ENCODE measurements at regions not wholly inside any gene's neighbourhood (a gene's known extent, or its start where the extent isn't known, plus 50 kb on each side); places are given as distances from the start of the nearest gene placed in this dataset.

DNA sequence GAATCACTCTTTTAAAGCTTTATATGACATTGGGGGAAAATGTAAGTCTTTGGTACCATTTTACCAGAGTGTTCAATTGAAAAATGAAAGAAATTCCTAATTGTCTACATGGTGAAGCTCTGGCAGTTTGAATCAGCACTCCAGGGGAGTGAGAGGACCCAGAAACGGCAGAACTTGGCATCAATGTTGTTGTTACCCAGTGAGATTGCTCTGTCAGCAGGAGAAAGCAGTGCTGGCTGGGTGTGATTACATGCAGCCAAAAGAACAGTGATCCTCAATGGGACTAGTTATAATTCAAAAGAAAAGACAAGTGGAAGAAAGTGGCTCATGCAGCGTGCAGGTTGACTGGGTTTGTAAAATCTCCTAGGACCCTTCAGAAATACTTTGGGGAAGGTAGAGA lies 206.4 kb downstream of the PTPRC start:
- CTCF ChIA-PET: no interaction called here

DNA sequence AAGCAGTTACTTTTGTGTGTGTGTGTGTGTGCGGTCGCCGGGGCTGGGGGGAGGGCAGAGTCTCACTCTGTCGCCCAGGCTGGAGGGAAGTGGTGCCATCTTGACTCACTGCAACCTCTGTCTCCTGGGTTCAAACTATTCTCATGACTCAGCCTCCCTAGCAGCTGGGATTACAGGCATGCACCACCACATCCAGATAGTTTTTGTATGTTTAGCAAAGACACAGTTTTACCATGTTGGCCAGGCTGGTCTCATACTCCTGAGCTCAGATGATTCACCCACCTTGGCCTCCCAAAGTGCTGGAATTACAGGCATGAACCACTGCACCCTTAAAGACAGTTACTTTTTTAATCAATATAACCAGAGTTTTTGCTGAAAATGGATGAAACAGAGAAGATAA lies 207.0 kb downstream of the PTPRC start:
- no peak for DNase-seq (ENCODE audit: low read depth, low spot score)
- H3K4me3 ChIP-seq (ENCODE audit: low read depth, low read length): no peak overlapping the region
- ChIA-PET POLR2A (no interaction called here), CTCF (no interaction called here)
- TF ChIP-seq, protein P1, sequence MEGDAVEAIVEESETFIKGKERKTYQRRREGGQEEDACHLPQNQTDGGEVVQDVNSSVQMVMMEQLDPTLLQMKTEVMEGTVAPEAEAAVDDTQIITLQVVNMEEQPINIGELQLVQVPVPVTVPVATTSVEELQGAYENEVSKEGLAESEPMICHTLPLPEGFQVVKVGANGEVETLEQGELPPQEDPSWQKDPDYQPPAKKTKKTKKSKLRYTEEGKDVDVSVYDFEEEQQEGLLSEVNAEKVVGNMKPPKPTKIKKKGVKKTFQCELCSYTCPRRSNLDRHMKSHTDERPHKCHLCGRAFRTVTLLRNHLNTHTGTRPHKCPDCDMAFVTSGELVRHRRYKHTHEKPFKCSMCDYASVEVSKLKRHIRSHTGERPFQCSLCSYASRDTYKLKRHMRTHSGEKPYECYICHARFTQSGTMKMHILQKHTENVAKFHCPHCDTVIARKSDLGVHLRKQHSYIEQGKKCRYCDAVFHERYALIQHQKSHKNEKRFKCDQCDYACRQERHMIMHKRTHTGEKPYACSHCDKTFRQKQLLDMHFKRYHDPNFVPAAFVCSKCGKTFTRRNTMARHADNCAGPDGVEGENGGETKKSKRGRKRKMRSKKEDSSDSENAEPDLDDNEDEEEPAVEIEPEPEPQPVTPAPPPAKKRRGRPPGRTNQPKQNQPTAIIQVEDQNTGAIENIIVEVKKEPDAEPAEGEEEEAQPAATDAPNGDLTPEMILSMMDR (IDR thresholded peaks at IDR 0.05; ENCODE audit: insufficient read depth, low read length, missing control alignments): no peak

More for the DNA sequence above, 206.4 kb downstream of the PTPRC start:
- TF ChIP-seq, protein P1 (IDR thresholded peaks at IDR 0.05; ENCODE audit: insufficient read depth, low read length, missing control alignments): no peak
- no peak overlapping the region for H3K4me3 ChIP-seq (ENCODE audit: low read depth, low read length)
- POLR2A ChIA-PET: no interaction called here
- DNase-seq (ENCODE audit: low read depth, low spot score): no peak

DNA sequence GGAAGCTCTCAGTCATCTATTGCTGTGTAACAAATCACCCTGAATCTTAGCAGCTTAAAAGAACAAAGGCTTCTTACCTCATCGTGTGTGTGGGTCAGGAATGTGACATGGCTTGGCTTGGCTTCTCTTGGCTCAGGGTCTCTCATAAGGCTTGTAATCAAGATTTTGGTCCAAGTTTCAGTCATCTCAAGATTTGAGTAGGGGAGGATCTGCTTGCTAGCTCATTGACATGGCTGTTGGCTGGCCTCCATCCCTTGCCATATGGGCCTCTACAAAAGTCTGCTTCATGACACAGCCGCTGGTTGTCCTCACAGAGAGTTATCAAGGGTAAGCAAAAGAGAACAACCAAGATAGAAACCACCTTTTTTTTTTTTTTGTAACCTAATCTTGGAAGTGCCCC lies 207.7 kb downstream of the PTPRC start:
- TF ChIP-seq, protein P1 (IDR thresholded peaks at IDR 0.05; ENCODE audit: insufficient read depth, low read length, missing control alignments): no peak
- POLR2A ChIA-PET: interaction anchor here (0.6 kb wide), 1 partner anchor 16 kb away, joined by 3 read pairs; no protein-coding TSS in a partner anchor
- CTCF ChIA-PET: no interaction called here
- DNase-seq (ENCODE audit: low read depth, low spot score): no peak
- no peak overlapping the region for H3K4me3 ChIP-seq (ENCODE audit: low read depth, low read length)

DNA sequence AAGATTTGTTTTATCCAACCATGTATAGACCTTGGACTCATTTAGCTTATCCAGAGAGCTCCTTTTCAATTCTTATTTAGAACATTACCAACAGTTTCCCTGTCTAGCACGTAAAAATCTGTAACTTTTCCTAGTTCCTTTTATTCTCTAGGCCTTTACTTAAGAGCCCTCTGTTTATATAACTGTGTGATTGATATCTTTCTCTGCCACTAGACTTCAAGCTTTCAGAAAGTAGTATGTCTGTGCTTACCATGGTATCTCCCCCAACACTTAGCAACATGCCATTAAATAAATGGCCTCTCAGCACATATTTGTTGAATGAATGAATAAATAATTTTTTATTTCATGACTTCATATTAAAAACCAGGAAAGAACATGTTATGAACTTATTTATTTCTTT lies 209.4 kb downstream of the PTPRC start:
- ChIA-PET CTCF (interaction anchor here (1.2 to 1.3 kb wide), 2 partner anchors 262 to 265 kb away, joined by 3 to 4 read pairs; no protein-coding TSS in a partner anchor), POLR2A (no interaction called here)
- TF ChIP-seq, protein P1 (IDR thresholded peaks at IDR 0.05; ENCODE audit: insufficient read depth, low read length, missing control alignments): no peak
- no peak overlapping the region for H3K4me3 ChIP-seq (ENCODE audit: low read depth, low read length)
- no peak for DNase-seq (ENCODE audit: low read depth, low spot score)

DNA sequence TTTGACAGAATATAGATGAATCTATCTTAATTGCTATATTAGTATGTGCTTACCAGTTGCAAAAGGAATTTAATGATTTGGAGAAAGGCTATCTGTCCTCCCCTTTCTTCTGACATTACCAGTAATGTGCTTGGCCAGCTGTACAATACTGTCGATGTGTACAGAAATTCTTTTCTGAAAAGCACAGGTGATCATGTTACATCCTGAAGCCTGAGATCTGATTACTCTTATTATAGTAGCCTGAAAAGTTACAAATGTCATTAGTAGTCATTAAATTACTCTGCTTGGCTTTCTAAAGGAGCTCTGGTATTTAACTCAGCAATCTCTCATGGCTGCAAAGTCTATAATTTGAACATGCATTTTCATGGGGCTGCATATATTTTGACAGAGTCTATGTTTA lies 209.8 kb downstream of the PTPRC start:
- ChIA-PET CTCF (interaction anchor here (0.7 to 1.3 kb wide), 2 partner anchors 14 to 265 kb away, joined by 3 to 4 read pairs; no protein-coding TSS in a partner anchor), POLR2A (no interaction called here)
- no peak for DNase-seq (ENCODE audit: low read depth, low spot score)
- TF ChIP-seq, protein P1 (IDR thresholded peaks at IDR 0.05; ENCODE audit: insufficient read depth, low read length, missing control alignments): no peak
- no peak overlapping the region for H3K4me3 ChIP-seq (ENCODE audit: low read depth, low read length)

DNA sequence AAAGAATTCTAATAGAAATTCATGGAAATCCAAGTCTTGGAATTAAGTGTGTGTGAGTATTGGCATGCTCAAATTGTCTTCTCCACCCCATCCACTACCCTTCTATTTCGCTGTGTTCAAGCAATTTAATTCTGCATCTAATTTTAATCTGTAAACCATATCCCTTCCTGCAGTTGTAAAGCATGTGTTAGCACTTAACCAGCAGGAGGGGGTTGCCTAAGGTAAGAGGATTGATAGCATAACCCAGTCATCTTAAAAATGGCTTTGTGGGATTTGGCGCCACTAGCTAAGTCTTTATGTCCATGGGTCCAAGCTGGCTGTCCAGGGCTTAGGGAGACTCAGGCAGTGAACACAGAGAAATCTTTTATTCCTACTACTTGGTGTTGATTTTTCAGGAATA lies 210.3 kb downstream of the PTPRC start:
- DNase-seq (ENCODE audit: low read depth, low spot score): no peak
- H3K4me3 ChIP-seq (ENCODE audit: low read depth, low read length): no peak overlapping the region
- CTCF ChIA-PET: interaction anchor here (0.7 to 1.3 kb wide), 2 partner anchors 15 to 264 kb away, joined by 3 to 4 read pairs; no protein-coding TSS in a partner anchor
- TF ChIP-seq, protein P1 (IDR thresholded peaks at IDR 0.05; ENCODE audit: insufficient read depth, low read length, missing control alignments): no peak
- POLR2A ChIA-PET: no interaction called here

Measured in AG04449 (cell line).